ENCODE measurements at regions not wholly inside any gene's neighbourhood (a gene's known extent, or its start where the extent isn't known, plus 50 kb on each side); places are given as distances from the start of the nearest gene placed in this dataset.
"Not testable (repeated sequence)": the region's sequence is repeated elsewhere in the genome, so short reads cannot be mapped to it uniquely, and the experiment has no call there.

DNA sequence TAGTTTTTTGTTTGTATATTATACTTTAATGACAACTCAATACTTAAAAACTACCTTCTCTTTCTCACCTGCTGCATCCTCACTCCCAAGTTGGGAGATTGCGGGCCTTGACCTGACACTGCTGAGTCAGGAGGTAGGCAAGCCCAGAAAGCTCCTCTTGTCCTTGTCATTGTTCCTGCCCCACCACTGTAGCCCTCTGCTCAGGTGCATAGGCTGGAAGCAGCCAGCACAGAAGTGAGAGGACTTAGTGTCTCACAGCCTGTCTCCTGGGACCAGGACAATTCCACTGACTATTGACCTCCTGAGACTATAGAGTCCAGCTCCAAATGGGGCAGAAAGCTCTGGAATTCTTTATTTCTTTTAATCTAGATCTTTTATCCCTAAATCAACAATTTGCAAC is 123.5 kb upstream of the NDP start:
- DNase-seq = no peak

GRCh38 chrX:44094821-44095530 is 121.8 kb upstream of the NDP start:
- no peak for DNase-seq

DNA sequence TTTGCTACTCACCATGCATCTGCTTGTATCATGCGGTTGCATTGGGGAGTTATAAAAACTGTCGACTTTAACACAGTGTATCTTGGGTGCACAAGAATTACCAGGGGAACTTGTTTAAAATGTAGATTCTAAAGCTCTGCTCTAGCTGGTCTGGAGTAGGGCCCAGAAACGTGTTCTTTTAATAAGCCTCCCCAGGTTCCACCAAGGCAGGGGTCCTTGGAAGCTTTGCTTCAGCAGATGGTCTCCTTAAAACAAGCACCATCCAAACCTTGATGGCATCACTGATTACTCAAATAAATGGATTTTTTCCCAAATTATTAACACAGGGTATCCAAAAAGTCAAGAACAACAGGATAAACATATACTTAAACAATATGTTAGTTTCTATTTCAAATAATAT is 120.2 kb upstream of the NDP start:
- no peak for DNase-seq

DNA sequence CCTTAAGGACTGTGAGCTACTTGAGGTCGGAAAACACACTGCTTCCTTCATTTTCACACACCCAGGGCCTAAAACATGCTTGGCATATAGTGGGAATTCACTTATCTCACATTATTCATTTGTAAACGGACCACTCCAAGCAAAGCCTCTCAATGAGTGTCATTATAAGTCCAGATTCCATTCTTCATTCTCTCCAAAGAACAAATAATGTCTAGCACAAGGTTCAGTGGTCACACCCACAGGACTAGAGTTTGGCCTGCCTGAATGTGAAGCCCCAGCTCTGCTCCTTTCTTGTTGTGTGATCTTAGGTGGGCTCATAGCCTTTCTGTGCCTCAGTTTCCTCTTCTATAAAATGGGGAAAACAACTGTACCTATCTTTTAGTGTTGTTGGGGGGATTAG is 119.6 kb upstream of the NDP start:
- DNase-seq = no peak

- no peak for DNase-seq
Observed at GRCh38 chrX:44088510-44089144, 115.4 kb upstream of the NDP start.

DNA sequence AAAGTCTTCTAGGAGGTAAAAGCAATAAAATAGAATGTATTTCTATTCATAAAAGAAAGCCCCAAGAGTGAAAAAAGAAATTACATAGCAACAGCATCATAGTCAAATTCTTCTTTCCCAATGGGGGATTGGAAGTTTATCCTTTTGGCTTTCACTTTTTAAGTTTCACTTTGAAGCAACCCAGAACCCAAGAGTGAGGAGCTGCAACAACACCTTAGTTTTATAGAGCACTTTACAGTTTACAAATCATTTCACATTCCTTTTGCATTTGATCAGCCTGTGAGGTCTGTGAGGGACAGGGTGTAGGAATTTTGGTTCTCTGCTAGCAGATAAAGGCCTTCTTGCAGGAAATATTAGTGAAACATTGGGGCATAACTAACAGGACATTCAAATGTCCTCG is 112.0 kb upstream of the NDP start:
- no peak for DNase-seq

DNA sequence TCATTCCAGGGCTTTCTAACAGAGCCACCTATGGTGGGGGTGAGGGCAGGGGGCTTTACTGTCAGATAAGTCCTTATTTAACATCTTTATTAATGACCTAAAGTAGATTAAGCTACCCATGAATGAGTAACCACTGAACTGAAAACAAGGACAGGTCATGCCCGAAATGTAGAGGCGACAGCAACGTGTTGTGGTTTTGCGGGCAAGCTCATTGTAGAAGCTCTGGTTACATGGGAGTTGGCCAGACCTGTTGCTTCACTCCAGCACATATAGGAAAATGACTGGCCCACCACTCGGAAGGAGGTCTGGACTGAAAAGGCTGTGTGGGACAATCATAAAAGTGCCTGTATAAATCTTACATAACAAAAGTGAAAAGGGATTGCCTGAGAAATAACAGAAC is 109.6 kb upstream of the NDP start:
- no peak for DNase-seq

DNA sequence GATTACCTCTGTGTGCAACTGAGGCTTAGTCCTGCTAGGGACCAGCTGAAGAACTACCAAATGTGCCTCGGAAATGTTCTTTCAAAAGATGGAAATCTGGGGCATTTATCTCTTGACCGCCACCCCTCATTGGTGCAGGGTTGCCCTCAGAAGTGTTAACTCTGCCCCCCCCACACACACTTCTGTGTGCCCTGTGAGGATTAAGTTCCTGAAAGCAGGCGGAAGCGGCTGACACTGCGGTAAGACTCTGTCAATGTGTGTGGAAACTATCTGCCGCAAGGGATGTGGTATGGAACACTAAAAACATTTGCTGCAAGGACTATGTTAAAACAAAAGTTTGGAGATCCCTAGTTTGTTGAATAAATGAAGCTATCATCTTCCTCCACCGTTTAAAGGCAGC is 106.9 kb upstream of the NDP start:
- DNase-seq = peak; percentile 7

DNA sequence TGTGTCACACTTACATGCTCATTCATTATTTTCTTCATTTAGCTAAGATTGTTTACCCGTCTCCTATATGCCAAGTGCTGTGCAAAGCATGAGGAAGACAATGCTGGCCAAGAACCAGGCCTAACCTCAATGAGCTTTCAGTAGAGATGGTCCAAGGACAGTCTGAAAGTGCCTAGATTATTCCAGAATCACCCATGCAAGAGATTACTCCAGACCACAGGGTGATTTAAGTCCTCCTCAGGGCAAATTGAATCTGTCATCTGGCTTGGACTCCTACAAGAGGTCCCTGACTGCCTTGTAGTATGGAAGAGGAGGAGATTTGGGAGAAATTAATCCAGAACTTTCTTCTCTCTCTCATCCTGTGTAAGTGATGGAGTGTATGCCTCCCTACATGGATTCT is 99.4 kb upstream of the NDP start:
- DNase-seq = no peak

DNA sequence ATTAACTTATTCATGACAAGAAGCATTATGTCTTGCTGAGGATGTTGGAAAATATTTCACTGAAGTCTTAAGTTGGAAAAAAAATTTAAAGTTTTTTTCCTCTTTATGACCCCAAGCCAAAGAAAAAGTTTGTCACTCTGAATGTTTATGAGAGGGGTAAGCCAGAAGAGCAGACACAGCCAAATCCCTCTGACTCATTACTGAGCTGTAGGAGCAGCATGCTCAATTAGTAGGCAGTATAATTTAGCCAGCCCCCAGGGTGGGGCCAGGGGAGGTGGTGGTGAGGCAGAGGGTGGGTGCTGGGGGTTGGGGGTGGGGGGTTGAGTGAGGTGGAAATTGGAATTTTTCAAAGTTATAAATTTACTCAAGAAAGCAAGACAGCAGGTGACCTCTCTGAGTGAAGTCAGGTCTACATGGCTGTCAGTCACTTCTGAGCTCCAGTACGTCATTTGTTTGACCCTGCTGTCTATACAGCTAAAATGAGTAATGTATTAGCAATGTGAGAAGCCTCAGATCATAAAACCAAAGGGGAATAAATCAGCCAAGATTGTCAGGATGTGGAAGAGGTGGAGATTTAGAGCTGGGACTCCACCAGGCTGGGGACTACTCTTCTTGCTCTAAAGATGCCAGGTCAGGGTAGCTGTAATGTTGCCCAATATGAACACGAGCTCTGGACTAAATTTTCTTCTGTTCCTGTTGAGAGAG is 98.8 kb upstream of the NDP start:
- no peak for DNase-seq

DNA sequence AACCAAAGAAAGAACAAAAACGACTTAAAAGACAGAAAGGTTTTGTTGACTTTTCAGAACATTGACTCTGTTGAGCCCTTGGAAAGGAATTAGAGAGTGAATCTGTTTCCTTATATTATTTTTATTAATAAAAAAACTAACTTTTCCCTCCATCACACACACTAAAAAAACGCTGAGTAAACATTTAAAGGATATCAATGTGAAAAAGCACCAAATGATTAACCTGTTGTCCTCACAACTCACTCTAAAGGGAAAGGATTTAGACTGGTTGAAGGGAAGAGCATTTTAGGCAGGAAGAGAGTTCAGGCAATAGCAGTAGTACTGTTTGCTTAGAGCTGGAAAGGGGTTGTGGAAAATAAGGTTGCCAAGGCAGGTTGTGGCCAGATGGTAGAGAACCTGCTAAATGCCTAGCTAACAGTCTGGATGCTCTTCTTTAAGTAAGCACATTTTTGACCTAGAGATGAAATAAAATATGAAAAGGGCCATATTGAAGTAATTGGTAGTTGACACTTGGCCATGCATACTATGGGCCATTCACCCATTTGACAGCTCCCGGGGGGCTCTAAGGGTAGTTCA is 98.0 kb upstream of the NDP start:
- DNase-seq = no peak

DNA sequence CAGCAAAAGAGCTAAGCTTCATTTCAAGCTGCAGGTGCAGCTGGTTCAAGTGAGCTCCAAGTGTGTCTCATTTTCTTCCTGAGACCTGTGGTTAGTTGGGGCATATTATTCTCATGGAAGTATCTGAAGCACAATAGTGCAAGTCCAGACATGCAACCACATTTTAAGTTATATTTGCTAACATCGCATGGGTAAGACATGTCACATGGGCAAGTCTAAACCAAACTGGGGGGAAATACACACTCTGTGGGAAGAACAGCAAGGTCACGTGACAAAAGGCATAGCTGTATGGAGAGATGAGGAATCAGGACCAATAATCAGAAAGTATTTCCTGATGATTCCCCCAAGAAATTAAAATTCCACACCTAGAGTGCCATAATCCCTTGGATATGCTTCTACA is 94.9 kb upstream of the NDP start:
- DNase-seq = no peak

- DNase-seq = no peak
Observed at GRCh38 chrX:44063606-44064005, 90.4 kb upstream of the NDP start.

DNA sequence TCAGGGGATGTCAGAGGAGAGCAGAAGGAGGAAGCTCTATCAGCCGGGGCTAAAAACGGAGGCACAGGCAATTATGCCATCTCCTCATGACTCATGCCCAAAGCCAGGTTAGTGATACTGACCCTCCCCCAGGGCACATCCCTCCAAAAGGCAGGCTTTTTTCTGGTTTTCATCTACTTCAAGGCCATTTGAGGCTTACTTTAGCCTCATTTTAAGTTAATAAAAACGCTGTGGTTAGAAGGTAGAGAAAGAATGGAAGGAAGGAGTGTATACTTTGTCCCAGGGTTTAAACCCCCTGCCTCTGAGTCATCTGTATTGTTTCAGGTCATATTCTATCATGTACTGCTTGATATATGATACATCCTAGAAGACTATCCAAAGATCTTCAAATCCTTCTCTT is 89.7 kb upstream of the NDP start:
- peak; percentile 20 for DNase-seq

DNA sequence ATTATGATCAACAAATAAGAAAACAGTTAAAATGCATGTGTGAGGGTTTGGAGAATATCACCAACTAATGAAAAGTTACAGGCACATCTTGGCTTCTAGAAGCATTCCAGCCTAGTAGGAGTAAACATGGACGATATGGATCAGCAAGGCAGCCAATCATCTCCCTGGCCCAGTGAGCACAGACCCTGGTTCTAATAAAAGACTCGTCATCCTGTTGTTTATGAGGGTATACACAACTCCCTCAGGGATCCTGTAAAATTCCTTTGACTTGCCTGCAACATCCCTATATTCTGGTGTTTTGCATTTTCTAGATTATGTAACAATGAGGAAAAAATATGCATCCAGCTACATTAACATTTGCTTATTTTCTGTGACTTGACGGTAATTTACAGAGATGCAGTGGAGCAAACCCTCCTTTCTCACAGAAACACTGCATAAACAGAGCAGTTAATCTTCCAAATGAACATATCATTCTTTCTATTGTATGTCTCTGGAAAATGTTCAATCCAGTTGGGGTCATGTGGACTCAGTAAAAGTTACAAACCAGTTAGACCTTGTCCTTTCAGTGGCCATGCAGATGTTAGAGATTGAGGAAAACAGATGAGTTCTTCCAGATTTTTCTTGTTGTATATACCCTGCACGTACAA is 88.9 kb upstream of the NDP start:
- DNase-seq = no peak

DNA sequence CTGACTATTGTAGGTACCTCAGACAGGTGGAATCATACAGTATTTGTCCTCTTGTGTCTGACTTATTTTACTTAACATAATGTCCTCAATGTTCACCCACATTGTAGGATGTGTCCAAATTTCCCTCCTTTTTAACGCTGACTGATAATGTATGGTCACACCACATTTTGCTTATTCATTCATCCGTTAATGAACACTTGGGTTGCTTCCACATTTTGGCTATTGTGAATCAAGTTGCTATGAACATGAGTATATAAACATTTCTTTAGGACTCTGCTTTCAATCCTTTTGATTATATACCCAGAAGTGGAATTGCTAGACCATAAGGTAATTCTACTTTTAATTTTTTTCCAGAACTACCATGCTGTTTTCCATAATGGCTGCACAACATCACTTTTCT is 87.0 kb upstream of the NDP start:
- peak; percentile 22 for DNase-seq

DNA sequence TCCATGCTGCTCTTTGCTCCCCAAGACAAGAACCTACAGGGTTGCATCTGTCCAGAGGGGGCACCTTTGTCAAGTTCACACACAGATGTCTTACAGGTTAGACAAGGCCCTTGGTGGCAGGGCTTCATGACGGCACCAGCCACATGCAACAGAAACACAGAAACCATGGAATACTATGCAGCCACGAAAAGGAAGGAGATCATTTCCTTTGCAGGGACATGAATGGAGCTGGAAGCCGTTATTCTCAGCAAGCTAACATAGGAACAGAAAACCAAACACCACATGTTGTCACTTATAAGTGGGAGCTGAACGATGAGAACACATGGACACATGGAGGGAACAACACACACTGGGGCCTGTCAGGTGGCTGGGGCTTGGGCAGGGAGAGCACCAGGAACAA is 85.1 kb upstream of the NDP start:
- no peak for DNase-seq

DNA sequence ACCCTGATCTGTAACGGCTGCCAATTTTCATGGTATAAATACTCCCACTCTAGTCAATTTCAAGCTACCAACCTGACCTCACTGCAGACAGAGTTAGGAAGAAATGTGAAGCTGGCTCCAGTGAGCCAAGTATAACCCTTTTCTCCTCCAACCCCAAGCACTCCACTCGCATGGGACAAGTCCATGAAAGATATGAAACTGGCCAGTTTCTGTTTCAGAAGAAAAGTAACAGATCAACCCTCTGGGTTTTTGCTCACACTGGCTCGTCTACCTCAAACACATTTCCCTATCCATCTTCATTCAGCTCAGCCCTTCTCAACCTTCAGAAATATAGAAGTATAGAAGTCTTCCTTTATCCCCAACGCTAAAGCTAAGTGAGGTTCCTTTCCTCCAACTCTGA is 82.4 kb upstream of the NDP start:
- DNase-seq = no peak

GRCh38 chrX:44054863-44055601 is 81.8 kb upstream of the NDP start:
- DNase-seq = no peak

DNA sequence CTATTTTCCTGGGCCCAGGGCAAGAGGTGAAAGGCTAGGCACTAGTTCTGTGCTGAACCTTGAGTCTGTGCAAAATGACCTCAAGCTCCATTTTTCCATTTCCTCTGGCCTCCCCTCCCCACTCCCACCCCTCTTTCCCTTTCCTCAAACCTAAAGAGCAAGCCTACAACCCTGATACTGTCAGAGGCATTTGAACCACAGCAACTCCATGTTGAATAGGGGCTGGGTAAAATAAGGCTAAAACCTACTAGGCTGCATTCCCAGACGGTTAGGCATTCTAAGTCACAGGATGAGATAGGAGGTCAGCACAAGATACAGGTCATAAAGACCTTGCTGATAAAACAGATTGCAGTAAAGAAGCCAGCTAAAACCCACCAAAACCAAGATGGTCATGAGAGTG is 71.9 kb upstream of the NDP start:
- not testable (repeated sequence) for DNase-seq

DNA sequence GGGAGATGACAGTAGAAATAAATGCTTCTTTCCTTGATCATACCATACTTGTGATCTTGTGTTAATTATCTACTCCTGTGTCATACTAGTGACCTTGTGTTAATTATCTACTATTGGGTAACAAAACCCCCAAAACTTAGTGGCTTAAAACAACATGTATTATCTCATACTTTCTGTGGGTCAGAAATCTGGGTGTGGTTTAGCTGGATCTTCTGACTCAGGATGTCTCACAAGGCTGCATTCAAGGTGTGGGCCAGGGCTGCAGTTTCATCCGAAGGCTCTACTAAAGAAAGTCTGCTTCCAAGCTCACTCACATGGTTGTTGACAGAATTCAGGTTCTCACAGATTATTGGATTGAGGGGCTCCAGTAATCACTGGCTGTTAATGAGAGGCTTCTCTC is 70.3 kb upstream of the NDP start:
- no peak for DNase-seq

GRCh38 chrX:44042751-44043150 is 69.6 kb upstream of the NDP start:
- DNase-seq = no peak

- no peak for DNase-seq
Observed at GRCh38 chrX:44042116-44042515, 68.9 kb upstream of the NDP start.

All from hematopoietic multipotent progenitor cell treated with erythropoietin and hydrocortisone succinate and interleukin-3 and kit ligand, for 4 days (in vitro differentiated cells).